ENCODE measurements at regions not wholly inside any gene's neighbourhood (a gene's known extent, or its start where the extent isn't known, plus 50 kb on each side); places are given as distances from the start of the nearest gene placed in this dataset.

- no peak for TF ChIP-seq CTCF (IDR thresholded peaks at IDR 0.05; ENCODE audit: low read depth, low read length)
- no peak for TF ChIP-seq MYC (IDR thresholded peaks at IDR 0.05; ENCODE audit: low read depth, low read length)
- TF ChIP-seq MAX (IDR thresholded peaks at IDR 0.05; ENCODE audit: low read depth, low read length) = no peak
- no peak for TF ChIP-seq POLR2A (IDR thresholded peaks at IDR 0.05; ENCODE audit: extremely low read depth, insufficient read length)
- DNase-seq (ENCODE audit: low read depth) = no peak
- no peak overlapping the region for H3K4me3 ChIP-seq (ENCODE audit: low read depth, low read length)
Observed at GRCh38 chr7:46534664-46535588, 613.9 kb upstream of the IGFBP3 start.

GRCh38 chr7:46533946-46534345 lies 612.9 kb upstream of the IGFBP3 start:
- no peak overlapping the region for H3K4me3 ChIP-seq (ENCODE audit: low read depth, low read length)
- TF ChIP-seq POLR2A (IDR thresholded peaks at IDR 0.05; ENCODE audit: extremely low read depth, insufficient read length) = no peak
- TF ChIP-seq MAX (IDR thresholded peaks at IDR 0.05; ENCODE audit: low read depth, low read length) = no peak
- DNase-seq (ENCODE audit: low read depth) = no peak

- DNase-seq (ENCODE audit: low read depth) = no peak
- TF ChIP-seq MAX (IDR thresholded peaks at IDR 0.05; ENCODE audit: low read depth, low read length) = no peak
- TF ChIP-seq CTCF (IDR thresholded peaks at IDR 0.05; ENCODE audit: low read depth, low read length) = no peak
- no peak for TF ChIP-seq POLR2A (IDR thresholded peaks at IDR 0.05; ENCODE audit: extremely low read depth, insufficient read length)
- TF ChIP-seq MYC (IDR thresholded peaks at IDR 0.05; ENCODE audit: low read depth, low read length) = no peak
- no peak overlapping the region for H3K4me3 ChIP-seq (ENCODE audit: low read depth, low read length)
Observed at GRCh38 chr7:46532571-46532970, 611.5 kb upstream of the IGFBP3 start.

- DNase-seq (ENCODE audit: low read depth) = no peak
- H3K4me3 ChIP-seq (ENCODE audit: low read depth, low read length) = no peak overlapping the region
- TF ChIP-seq POLR2A (IDR thresholded peaks at IDR 0.05; ENCODE audit: extremely low read depth, insufficient read length) (no peak), MAX (IDR thresholded peaks at IDR 0.05; ENCODE audit: low read depth, low read length) (no peak), MYC (IDR thresholded peaks at IDR 0.05; ENCODE audit: low read depth, low read length) (no peak), CTCF (IDR thresholded peaks at IDR 0.05; ENCODE audit: low read depth, low read length) (no peak)
Observed at GRCh38 chr7:46530081-46530750, 609.1 kb upstream of the IGFBP3 start.

GRCh38 chr7:46527360-46527759 lies 606.3 kb upstream of the IGFBP3 start:
- no peak for DNase-seq (ENCODE audit: low read depth)
- H3K4me3 ChIP-seq (ENCODE audit: low read depth, low read length) = no peak overlapping the region
- no peak for TF ChIP-seq CTCF (IDR thresholded peaks at IDR 0.05; ENCODE audit: low read depth, low read length)
- no peak for TF ChIP-seq MAX (IDR thresholded peaks at IDR 0.05; ENCODE audit: low read depth, low read length)
- no peak for TF ChIP-seq MYC (IDR thresholded peaks at IDR 0.05; ENCODE audit: low read depth, low read length)

- H3K4me3 ChIP-seq (ENCODE audit: low read depth, low read length) = no peak overlapping the region
- no peak for TF ChIP-seq MYC (IDR thresholded peaks at IDR 0.05; ENCODE audit: low read depth, low read length)
- DNase-seq (ENCODE audit: low read depth) = no peak
Observed at GRCh38 chr7:46525876-46526275, 604.8 kb upstream of the IGFBP3 start.
